WTC11 (cell line): ENCODE measurements at regions not wholly inside any gene's neighbourhood (a gene's known extent, or its start where the extent isn't known, plus 50 kb on each side); places are given as distances from the start of the nearest gene placed in this dataset.

Source experiments
- ATAC-seq: fragments of 200-7000 bp; cut with Tn5 transposase; 2 replicates; pipeline ENCODE4 v1.10.0; 2021; ENCODE audit warnings: mild to moderate bottlenecking, moderate library complexity
- CTCF ChIA-PET: fragments of 300-600 bp; sonication (Branson Sonifier 250); formaldehyde crosslinking; loops from one replicate; lab custom pipeline; 2021; ENCODE audit warnings: antibody characterized with exemption; lab: Charles Lee
- POLR2A ChIA-PET: fragments of 350-600 bp; sonication (Branson Sonifier 250); formaldehyde crosslinking; loops from one replicate; lab custom pipeline; 2021; ENCODE audit warnings: antibody characterized with exemption; lab: Charles Lee
- DNase-seq: peaks from one replicate; pipeline ENCODE4 v3.0.0; 2021; ENCODE audit warnings: low spot score
- H3K27ac Mint-ChIP-seq: 2 replicates; pipeline ENCODE4 v1.8.0; 2021; ENCODE audit warnings: mixed read lengths
- H3K27me3 Mint-ChIP-seq: 2 replicates; pipeline ENCODE4 v1.8.0; 2021; ENCODE audit warnings: low read depth, mild to moderate bottlenecking, moderate library complexity, mixed read lengths
- H3K36me3 Mint-ChIP-seq: 2 replicates; pipeline ENCODE4 v1.8.0; 2021; ENCODE audit warnings: mixed read lengths
- H3K4me1 Mint-ChIP-seq: 2 replicates; pipeline ENCODE4 v1.8.0; 2022; ENCODE audit warnings: mixed read lengths
- H3K4me3 Mint-ChIP-seq: 2 replicates; pipeline ENCODE4 v1.8.0; 2021; ENCODE audit warnings: mild to moderate bottlenecking, moderate library complexity, mixed read lengths
- H3K9me3 Mint-ChIP-seq: 2 replicates; pipeline ENCODE4 v1.8.0; 2021; ENCODE audit warnings: mixed read lengths
- ATF2 ChIP-seq: sonication (generic); formaldehyde crosslinking; IDR thresholded peaks from 2 replicates; pipeline ENCODE4 v1.8.1; 2022; ENCODE audit warnings: low read depth, missing genetic modification reagents, borderline replicate concordance
- ATF3 ChIP-seq: sonication (generic); formaldehyde crosslinking; conservative IDR thresholded peaks from 2 replicates; pipeline ENCODE4 v1.8.1; 2022; ENCODE audit warnings: mild to moderate bottlenecking, missing genetic modification reagents
- ATF6 ChIP-seq: sonication (generic); formaldehyde crosslinking; IDR thresholded peaks from 2 replicates; pipeline ENCODE4 v1.8.1; 2023; ENCODE audit warnings: mild to moderate bottlenecking, missing genetic modification reagents
- CREB1 ChIP-seq: sonication (generic); formaldehyde crosslinking; IDR thresholded peaks from 2 replicates; pipeline ENCODE4 v1.8.0; 2023; ENCODE audit warnings: mild to moderate bottlenecking, missing genetic modification reagents
- CREM ChIP-seq: sonication (generic); formaldehyde crosslinking; IDR thresholded peaks from 2 replicates; pipeline ENCODE4 v1.8.1; 2022; ENCODE audit warnings: mild to moderate bottlenecking, missing genetic modification reagents, moderate library complexity
- ELF4 ChIP-seq: sonication (generic); formaldehyde crosslinking; IDR thresholded peaks from 2 replicates; pipeline ENCODE4 v1.8.1; 2022; ENCODE audit warnings: low read depth, mild to moderate bottlenecking, moderate library complexity, missing genetic modification reagents
- ESRRA ChIP-seq: sonication (generic); formaldehyde crosslinking; IDR thresholded peaks from 2 replicates; pipeline ENCODE4 v1.8.1; 2022; ENCODE audit warnings: mild to moderate bottlenecking, missing genetic modification reagents, borderline replicate concordance
- ETV6 ChIP-seq: sonication (generic); formaldehyde crosslinking; IDR thresholded peaks from 2 replicates; pipeline ENCODE4 v1.8.1; 2022; ENCODE audit warnings: mild to moderate bottlenecking, missing genetic modification reagents
- GABPB1 ChIP-seq: sonication (generic); formaldehyde crosslinking; IDR thresholded peaks from 2 replicates; pipeline ENCODE4 v1.8.1; 2023; ENCODE audit warnings: mild to moderate bottlenecking, missing genetic modification reagents
- IRF2 ChIP-seq: sonication (generic); formaldehyde crosslinking; IDR thresholded peaks from 2 replicates; pipeline ENCODE4 v1.8.0; 2022; ENCODE audit warnings: low read depth, missing genetic modification reagents, borderline replicate concordance
- MXD4 ChIP-seq: fragments of 250-450 bp; sonication (Bioruptor Pico); IDR thresholded peaks from 2 replicates; pipeline ENCODE4 v1.8.0; 2021; ENCODE audit warnings: mild to moderate bottlenecking, moderate library complexity, borderline replicate concordance
- NFYB ChIP-seq: sonication (generic); formaldehyde crosslinking; conservative IDR thresholded peaks from 2 replicates; pipeline ENCODE4 v1.8.0; 2022; ENCODE audit warnings: low read depth, missing genetic modification reagents
- PRRX2 ChIP-seq: fragments of 250-450 bp; sonication (Bioruptor Pico); IDR thresholded peaks from 2 replicates; pipeline ENCODE4 v1.8.0; 2021; ENCODE audit warnings: mild to moderate bottlenecking
- RORB ChIP-seq: fragments of 250-450 bp; sonication (Bioruptor Pico); IDR thresholded peaks from 2 replicates; pipeline ENCODE4 v1.9.0; 2021; ENCODE audit warnings: mild to moderate bottlenecking
- SMAD3 ChIP-seq: sonication (generic); formaldehyde crosslinking; IDR thresholded peaks from 2 replicates; pipeline ENCODE4 v1.8.0; 2022; ENCODE audit warnings: missing genetic modification reagents, mild to moderate bottlenecking, borderline replicate concordance
- STAT6 ChIP-seq: sonication (generic); formaldehyde crosslinking; conservative IDR thresholded peaks from 2 replicates; pipeline ENCODE4 v1.8.1; 2023; ENCODE audit warnings: mild to moderate bottlenecking, low read depth, missing genetic modification reagents, moderate library complexity
- TCF7 ChIP-seq: sonication (generic); formaldehyde crosslinking; IDR thresholded peaks from 2 replicates; pipeline ENCODE4 v1.8.0; 2022; ENCODE audit warnings: mild to moderate bottlenecking, low read depth, missing genetic modification reagents, moderate library complexity
- TEAD1 ChIP-seq: sonication (generic); formaldehyde crosslinking; IDR thresholded peaks from 2 replicates; pipeline ENCODE4 v1.8.0; 2022; ENCODE audit warnings: mild to moderate bottlenecking, missing genetic modification reagents
- USF1 ChIP-seq: sonication (generic); formaldehyde crosslinking; IDR thresholded peaks from 2 replicates; pipeline ENCODE4 v1.8.0; 2022; ENCODE audit warnings: mild to moderate bottlenecking, missing genetic modification reagents
- ZNF121 ChIP-seq: sonication (generic); formaldehyde crosslinking; IDR thresholded peaks from 2 replicates; pipeline ENCODE4 v1.8.0; 2023; ENCODE audit warnings: missing genetic modification reagents
- ZNF138 ChIP-seq: sonication (generic); formaldehyde crosslinking; conservative IDR thresholded peaks from 2 replicates; pipeline ENCODE4 v1.8.1; 2022; ENCODE audit warnings: mild to moderate bottlenecking, moderate library complexity, missing genetic modification reagents
- ZNF219 ChIP-seq: sonication (generic); formaldehyde crosslinking; IDR thresholded peaks from 2 replicates; pipeline ENCODE4 v1.8.0; 2023; ENCODE audit warnings: missing genetic modification reagents, mild to moderate bottlenecking, borderline replicate concordance
- ZNF263 ChIP-seq: sonication (generic); formaldehyde crosslinking; IDR thresholded peaks from 2 replicates; pipeline ENCODE4 v1.8.1; 2022; ENCODE audit warnings: low read depth, mild to moderate bottlenecking, moderate library complexity, missing genetic modification reagents
- ZNF317 ChIP-seq: sonication (generic); formaldehyde crosslinking; IDR thresholded peaks from 2 replicates; pipeline ENCODE4 v1.8.1; 2023; ENCODE audit warnings: low read depth, mild to moderate bottlenecking, moderate library complexity, missing genetic modification reagents, borderline replicate concordance
- ZNF396 ChIP-seq: fragments of 250-450 bp; sonication (Bioruptor Pico); IDR thresholded peaks from 2 replicates; pipeline ENCODE4 v1.8.0; 2021; ENCODE audit warnings: mild to moderate bottlenecking, moderate library complexity, borderline replicate concordance

GRCh38 chr7:41612798-41613197, 90.1 kb downstream of the INHBA start:
- CTCF ChIA-PET: interaction anchor here (1.7 kb wide), 1 partner anchor 13 kb away, joined by 5 read pairs; no protein-coding TSS in a partner anchor
- ATAC-seq (no peak), DNase-seq (no peak)
- Mint-ChIP-seq H3K9me3 (peaks cover 1% of the 10 kb centered on the region; the same call in 1 of the 2 replicates), H3K4me3 (no peak overlapping the region), H3K4me1 (peaks cover 15% of the 10 kb centered on the region), H3K27me3 (no peaks in the 10 kb centered on the region), H3K27ac (no peak overlapping the region), H3K36me3 (0 out of 2 replicates have a peak, but pooled peaks cover 2% of the 10 kb centered on the region)
- POLR2A ChIA-PET: no interaction called here
- no peak for TF ChIP-seq ESRRA (CRISPR knock-in tag)

- Mint-ChIP-seq H3K9me3 (no peaks in the 10 kb centered on the region), H3K36me3 (0 out of 2 replicates have a peak, but pooled peaks cover 2% of the 10 kb centered on the region)
- CTCF ChIA-PET: interaction anchor here (1.7 kb wide), 1 partner anchor 12 kb away, joined by 5 read pairs; no protein-coding TSS in a partner anchor
- no peak for TF ChIP-seq ZNF263
- no peak for TF ChIP-seq GABPB1 (CRISPR knock-in tag)
- no peak for TF ChIP-seq ZNF219 (CRISPR knock-in tag)
- no peak for TF ChIP-seq ELF4 (CRISPR knock-in tag)
- TF ChIP-seq IRF2: no peak
- TF ChIP-seq RORB (CRISPR knock-in tag): no peak
- TF ChIP-seq STAT6 (CRISPR knock-in tag): no peak
- TF ChIP-seq SMAD3 (CRISPR knock-in tag): no peak
- no peak for TF ChIP-seq ZNF121 (CRISPR knock-in tag)
- no peak for TF ChIP-seq CREB1 (CRISPR knock-in tag)
- no peak for TF ChIP-seq ETV6
- TF ChIP-seq TCF7 (CRISPR knock-in tag): no peak
- TF ChIP-seq ATF3 (CRISPR knock-in tag): no peak
- no peak for TF ChIP-seq USF1 (CRISPR knock-in tag)
- no peak for TF ChIP-seq ZNF317
- no peak for TF ChIP-seq MXD4 (CRISPR knock-in tag)
- TF ChIP-seq NFYB (CRISPR knock-in tag): no peak
- no peak for TF ChIP-seq TEAD1
- TF ChIP-seq CREM (CRISPR knock-in tag): no peak
- TF ChIP-seq, all 79 proteins: peak for 0
- Mint-ChIP-seq H3K4me1 (peaks cover 15% of the 10 kb centered on the region), H3K4me3 (no peak overlapping the region), H3K27ac (no peak overlapping the region), H3K27me3 (no peaks in the 10 kb centered on the region)
- POLR2A ChIA-PET: no interaction called here
- ATAC-seq: no peak
- no peak for DNase-seq
Observed at GRCh38 chr7:41612386-41612785, 90.5 kb downstream of the INHBA start.

- ATAC-seq (no peak), DNase-seq (no peak)
- no peaks in the 10 kb centered on the region; the same call in 1 of the 2 replicates for H3K9me3 Mint-ChIP-seq
- ChIA-PET CTCF (interaction anchor here (2.2 kb wide), 1 partner anchor 8 kb away, joined by 16 read pairs; no protein-coding TSS in a partner anchor), POLR2A (no interaction called here)
- no peak overlapping the region for H3K27ac Mint-ChIP-seq
- H3K36me3 Mint-ChIP-seq: peaks cover 2% of the 10 kb centered on the region; the same call in 1 of the 2 replicates
- H3K4me1 Mint-ChIP-seq: peaks cover 6% of the 10 kb centered on the region
- H3K27me3 Mint-ChIP-seq: no peaks in the 10 kb centered on the region
- no peak overlapping the region for H3K4me3 Mint-ChIP-seq
- TF ChIP-seq ZNF138 (CRISPR knock-in tag) (no peak), ATF6 (CRISPR knock-in tag) (no peak), TCF7 (CRISPR knock-in tag) (no peak), MXD4 (CRISPR knock-in tag) (no peak), ZNF396 (no peak), ATF2 (no peak), CREB1 (CRISPR knock-in tag) (no peak), PRRX2 (CRISPR knock-in tag) (no peak)
Observed at GRCh38 chr7:41608447-41608846, 94.4 kb downstream of the INHBA start.
